Activated B cell treated with CpG ODN at 0.5 μM for 24 hours (primary cell): ENCODE measurements at regions not wholly inside any gene's neighbourhood (a gene's known extent, or its start where the extent isn't known, plus 50 kb on each side); places are given as distances from the start of the nearest gene placed in this dataset.
A peak's percentile ranks its signal among the peaks of the same experiment; 100 is the strongest.

Source experiments
- ATAC-seq: fragments of 200-7000 bp; cut with Tn5 transposase; one replicate; pipeline ENCODE4 v1.10.0; 2021; ENCODE audit warnings: low read depth, mild to moderate bottlenecking, moderate library complexity
- CTCF ChIA-PET: fragments of 350-600 bp; sonication (Branson Sonifier 250); formaldehyde crosslinking; loops from one replicate; lab custom pipeline; 2021; ENCODE audit warnings: antibody characterized with exemption; lab: Charles Lee
- POLR2A ChIA-PET: fragments of 350-600 bp; sonication (Branson Sonifier 250); formaldehyde crosslinking; loops from one replicate; lab custom pipeline; 2021; ENCODE audit warnings: antibody characterized with exemption; lab: Charles Lee
- DNase-seq: peaks from one replicate; pipeline ENCODE4 v3.0.0; 2022
- H3K27ac Mint-ChIP-seq: one replicate; pipeline ENCODE4 v1.8.0; 2020; ENCODE audit warnings: mixed read lengths
- H3K27me3 Mint-ChIP-seq: one replicate; pipeline ENCODE4 v1.8.0; 2021; ENCODE audit warnings: mixed read lengths
- H3K36me3 Mint-ChIP-seq: one replicate; pipeline ENCODE4 v1.8.0; 2021; ENCODE audit warnings: low read depth, mixed read lengths
- H3K4me1 Mint-ChIP-seq: one replicate; pipeline ENCODE4 v1.8.0; 2021; ENCODE audit warnings: mixed read lengths
- H3K4me3 Mint-ChIP-seq: one replicate; pipeline ENCODE4 v1.8.0; 2020; ENCODE audit warnings: mild to moderate bottlenecking, mixed read lengths
- H3K9me3 Mint-ChIP-seq: one replicate; pipeline ENCODE4 v1.8.0; 2020; ENCODE audit warnings: mixed read lengths
- intact Hi-C: fragments of 100-400 bp; cut with micrococcal nuclease; formaldehyde crosslinking; loops from one replicate; pipeline ENCODE4 v1.15.1; 2024
- TF ChIP-seq, protein P1 (sequence below): fragments of 200-600 bp; IDR thresholded peaks from one replicate; pipeline ENCODE4 v1.8.0; 2022; ENCODE audit warnings: antibody characterized with exemption, mild to moderate bottlenecking

DNA sequence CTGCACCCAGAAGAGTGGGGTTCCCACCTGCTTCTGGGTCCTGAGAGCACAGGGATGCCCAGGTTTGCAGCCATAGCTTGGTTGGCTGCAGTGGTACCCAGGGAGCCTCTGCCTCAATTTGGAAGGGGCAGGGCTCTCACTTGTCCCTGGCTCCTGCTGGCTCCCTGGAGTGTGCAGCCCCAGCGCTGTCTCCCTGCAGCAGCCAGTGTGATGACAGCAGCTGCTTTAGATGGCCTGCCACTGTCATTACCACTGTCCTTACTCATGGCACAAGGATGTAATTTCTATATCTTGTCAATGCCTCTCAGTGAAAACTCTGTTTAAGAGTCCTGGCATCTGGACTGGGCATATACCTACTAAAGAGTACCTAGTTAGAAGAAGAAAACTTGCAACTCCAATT lies 250.9 kb downstream of the KIF20B start:
- intact Hi-C loops: loop anchor here (5.0 kb wide), 2 partner anchors 65 to 910 kb away; no protein-coding TSS in a partner anchor
- H3K4me3 Mint-ChIP-seq: no peak overlapping the region
- TF ChIP-seq, protein P1, sequence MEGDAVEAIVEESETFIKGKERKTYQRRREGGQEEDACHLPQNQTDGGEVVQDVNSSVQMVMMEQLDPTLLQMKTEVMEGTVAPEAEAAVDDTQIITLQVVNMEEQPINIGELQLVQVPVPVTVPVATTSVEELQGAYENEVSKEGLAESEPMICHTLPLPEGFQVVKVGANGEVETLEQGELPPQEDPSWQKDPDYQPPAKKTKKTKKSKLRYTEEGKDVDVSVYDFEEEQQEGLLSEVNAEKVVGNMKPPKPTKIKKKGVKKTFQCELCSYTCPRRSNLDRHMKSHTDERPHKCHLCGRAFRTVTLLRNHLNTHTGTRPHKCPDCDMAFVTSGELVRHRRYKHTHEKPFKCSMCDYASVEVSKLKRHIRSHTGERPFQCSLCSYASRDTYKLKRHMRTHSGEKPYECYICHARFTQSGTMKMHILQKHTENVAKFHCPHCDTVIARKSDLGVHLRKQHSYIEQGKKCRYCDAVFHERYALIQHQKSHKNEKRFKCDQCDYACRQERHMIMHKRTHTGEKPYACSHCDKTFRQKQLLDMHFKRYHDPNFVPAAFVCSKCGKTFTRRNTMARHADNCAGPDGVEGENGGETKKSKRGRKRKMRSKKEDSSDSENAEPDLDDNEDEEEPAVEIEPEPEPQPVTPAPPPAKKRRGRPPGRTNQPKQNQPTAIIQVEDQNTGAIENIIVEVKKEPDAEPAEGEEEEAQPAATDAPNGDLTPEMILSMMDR: no peak
- H3K9me3 Mint-ChIP-seq: peaks cover 7% of the 10 kb centered on the region
- DNase-seq (no peak), ATAC-seq (no peak)
- H3K27ac Mint-ChIP-seq: no peak overlapping the region
- no peaks in the 10 kb centered on the region for H3K4me1 Mint-ChIP-seq
- ChIA-PET CTCF (interaction anchor here (0.8 kb wide), 1 partner anchor 641 kb away, joined by 3 read pairs; no protein-coding TSS in a partner anchor), POLR2A (no interaction called here)
- peaks cover 8% of the 10 kb centered on the region for H3K27me3 Mint-ChIP-seq
- no peaks in the 10 kb centered on the region for H3K36me3 Mint-ChIP-seq

DNA sequence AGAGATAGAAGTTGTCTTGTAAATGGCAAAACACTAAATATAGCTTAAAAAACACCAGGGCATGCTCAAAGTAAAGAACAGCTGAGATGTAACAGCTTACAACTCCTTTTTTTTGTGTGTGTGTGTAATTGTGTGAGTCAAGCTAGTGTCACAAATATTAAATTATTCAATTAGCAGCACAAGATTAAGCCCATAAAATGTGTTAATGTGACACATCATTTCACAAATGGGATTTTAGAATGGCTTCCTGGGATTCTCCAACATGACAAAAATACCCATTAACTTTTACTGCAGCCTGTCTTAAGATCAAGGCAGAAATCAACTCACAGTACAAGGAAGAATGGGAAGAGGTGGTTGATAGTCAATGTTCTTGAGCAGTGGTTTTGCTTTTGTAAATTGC lies 251.4 kb downstream of the KIF20B start:
- no peaks in the 10 kb centered on the region for H3K36me3 Mint-ChIP-seq
- CTCF ChIA-PET: interaction anchor here (0.8 kb wide), 1 partner anchor 640 kb away, joined by 3 read pairs; no protein-coding TSS in a partner anchor

DNA sequence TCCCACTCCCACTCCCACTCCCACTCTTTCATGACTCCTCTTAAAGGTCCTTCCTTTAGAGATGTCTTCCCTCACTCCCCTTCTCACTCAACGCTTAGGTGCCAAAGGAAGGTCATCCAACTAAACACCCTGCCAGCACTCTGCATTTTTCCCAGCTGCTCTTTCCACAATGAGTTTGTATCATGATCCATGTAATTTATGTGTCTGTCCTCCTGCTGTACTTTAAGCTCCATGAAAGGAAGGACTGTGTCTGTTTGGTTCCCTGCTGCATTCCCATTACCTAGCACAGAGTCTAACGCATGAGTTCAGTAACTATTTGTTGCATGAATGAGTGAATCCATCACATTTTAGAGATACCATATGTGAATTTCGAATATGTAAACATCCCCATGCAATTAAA lies 252.7 kb downstream of the KIF20B start:
- ATAC-seq: no peak
- CTCF ChIA-PET: interaction anchor here (1.7 kb wide), 1 partner anchor 183 kb away, joined by 5 read pairs; no protein-coding TSS in a partner anchor
- Mint-ChIP-seq H3K27me3 (no peaks in the 10 kb centered on the region), H3K4me1 (peaks cover 2% of the 10 kb centered on the region), H3K27ac (no peak overlapping the region), H3K36me3 (no peaks in the 10 kb centered on the region), H3K4me3 (no peak overlapping the region), H3K9me3 (peaks cover 2% of the 10 kb centered on the region)
- TF ChIP-seq, protein P1: no peak
- POLR2A ChIA-PET: no interaction called here
- DNase-seq: no peak
- intact Hi-C loops: loop anchor here (1.0 to 5.0 kb wide), 4 partner anchors 67 to 908 kb away; no protein-coding TSS in a partner anchor

More for the DNA sequence above, 251.4 kb downstream of the KIF20B start:
- Mint-ChIP-seq H3K27ac (no peak overlapping the region), H3K27me3 (peaks cover 4% of the 10 kb centered on the region), H3K4me3 (no peak overlapping the region), H3K9me3 (peaks cover 7% of the 10 kb centered on the region), H3K4me1 (no peaks in the 10 kb centered on the region)
- no peak for ATAC-seq
- TF ChIP-seq, protein P1: no peak
- no peak for DNase-seq
- POLR2A ChIA-PET: no interaction called here
- intact Hi-C loops: loop anchor here (5.0 kb wide), 2 partner anchors 65 to 910 kb away; no protein-coding TSS in a partner anchor

- Mint-ChIP-seq H3K36me3 (no peaks in the 10 kb centered on the region), H3K4me3 (no peak overlapping the region), H3K9me3 (peaks cover 2% of the 10 kb centered on the region), H3K4me1 (peaks cover 10% of the 10 kb centered on the region), H3K27me3 (no peaks in the 10 kb centered on the region), H3K27ac (no peak overlapping the region)
- CTCF ChIA-PET: interaction anchor here (1.7 to 1.9 kb wide), 2 partner anchors 11 to 182 kb away, joined by 5 read pairs; no protein-coding TSS in a partner anchor
- TF ChIP-seq, protein P1: peak; percentile 35
- intact Hi-C loops: loop anchor here (1.0 to 5.0 kb wide), 7 partner anchors 68 to 907 kb away; no protein-coding TSS in a partner anchor
- DNase-seq: no peak
- POLR2A ChIA-PET: no interaction called here
- no peak for ATAC-seq
Observed at GRCh38 chr10:89954787-89955566, 253.6 kb downstream of the KIF20B start.
